GM21390 (cell line): ENCODE measurements at regions not wholly inside any gene's neighbourhood (a gene's known extent, or its start where the extent isn't known, plus 50 kb on each side); places are given as distances from the start of the nearest gene placed in this dataset.

Experiments
- ATAC-seq: cut with Tn5 transposase; IDR thresholded peaks from one replicate; pipeline ENCODE4 v1.9.1; 2021; ENCODE audit not compliant: unreplicated experiment

DNA sequence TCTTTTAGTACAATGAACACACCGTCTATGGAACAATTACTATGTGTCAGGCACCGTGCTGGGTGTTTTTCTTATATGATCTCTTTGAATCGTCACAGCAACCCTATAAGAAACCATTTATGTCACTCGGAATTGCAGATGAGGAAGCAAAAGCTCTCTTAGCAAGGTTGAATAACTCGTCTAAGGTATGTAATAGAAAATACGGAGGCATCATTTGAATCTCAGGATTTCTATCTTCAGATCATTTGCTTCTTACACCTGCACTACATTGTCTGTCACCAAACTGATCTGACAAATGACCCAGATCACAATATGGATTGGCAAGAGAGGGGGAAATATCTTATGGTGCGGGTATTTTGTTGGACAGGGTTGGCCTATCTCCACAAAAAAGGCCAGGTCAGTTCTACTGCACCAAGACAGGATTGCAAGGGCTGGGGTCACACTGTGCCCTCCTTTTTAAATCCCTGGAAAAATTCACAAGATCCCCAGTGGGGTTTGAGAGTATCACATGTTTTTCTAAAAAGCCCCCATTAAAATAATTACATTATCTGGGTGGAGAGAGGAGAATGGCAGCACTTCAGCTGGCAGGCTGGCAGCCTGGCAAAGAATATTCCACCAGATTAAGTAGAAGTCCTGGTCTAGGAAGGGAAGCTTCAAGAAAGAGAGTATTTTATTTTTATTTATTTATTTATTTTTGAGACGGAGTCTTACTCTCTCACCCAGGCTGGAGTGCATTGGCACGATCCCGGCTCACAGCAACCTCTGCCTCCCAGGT is 110.7 kb upstream of the CLMP start:
- no peak for ATAC-seq

DNA sequence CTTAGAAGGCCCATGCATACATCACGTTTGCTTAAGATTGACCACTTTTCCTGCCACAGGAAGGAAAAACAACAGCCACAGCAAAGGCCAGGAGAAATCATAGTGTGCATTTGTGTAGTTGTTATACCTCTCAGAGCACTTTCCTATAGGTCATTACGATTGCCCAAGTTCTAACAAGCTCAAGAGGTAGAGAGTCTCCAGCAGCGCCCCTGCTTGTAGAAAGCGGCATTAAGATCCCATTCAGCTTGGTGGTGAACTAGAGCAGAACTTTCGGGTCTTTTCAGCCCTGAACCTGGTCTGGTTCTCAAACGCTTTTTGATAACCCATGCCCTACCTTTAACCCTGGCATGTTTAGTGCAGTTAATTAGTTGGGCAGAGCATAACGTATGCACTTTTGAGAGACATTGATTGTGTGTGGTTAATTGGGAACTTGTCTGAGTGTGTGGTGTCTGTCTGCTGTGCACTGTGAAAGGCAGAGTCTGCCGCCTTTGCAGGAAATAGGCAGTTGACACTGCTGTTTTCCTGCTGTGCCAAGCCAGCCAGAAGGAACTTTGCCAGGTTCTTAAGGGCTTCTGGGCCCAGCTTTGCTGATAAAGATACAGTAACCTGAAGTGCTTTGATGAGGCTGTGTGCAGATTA is 109.9 kb upstream of the CLMP start:
- no peak for ATAC-seq

DNA sequence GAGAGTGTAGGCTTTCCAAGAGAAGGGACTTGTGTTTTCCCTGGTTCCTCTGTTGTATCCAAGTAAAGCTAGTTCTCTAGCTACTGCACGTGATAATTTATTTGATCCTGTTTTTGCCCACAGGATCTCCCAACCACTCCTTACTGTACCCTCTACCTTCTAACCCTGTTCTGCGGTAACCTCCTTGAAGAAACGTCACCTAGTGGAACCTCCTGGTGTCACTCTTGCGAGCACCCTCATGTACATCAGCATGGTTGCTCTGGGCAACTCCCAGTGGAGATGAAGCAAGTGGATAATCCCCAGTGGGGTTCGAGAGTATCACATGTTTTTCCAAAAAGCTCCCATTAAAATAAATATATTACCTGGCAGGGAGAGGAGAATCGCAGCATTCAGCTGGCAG is 108.9 kb upstream of the CLMP start:
- no peak for ATAC-seq

DNA sequence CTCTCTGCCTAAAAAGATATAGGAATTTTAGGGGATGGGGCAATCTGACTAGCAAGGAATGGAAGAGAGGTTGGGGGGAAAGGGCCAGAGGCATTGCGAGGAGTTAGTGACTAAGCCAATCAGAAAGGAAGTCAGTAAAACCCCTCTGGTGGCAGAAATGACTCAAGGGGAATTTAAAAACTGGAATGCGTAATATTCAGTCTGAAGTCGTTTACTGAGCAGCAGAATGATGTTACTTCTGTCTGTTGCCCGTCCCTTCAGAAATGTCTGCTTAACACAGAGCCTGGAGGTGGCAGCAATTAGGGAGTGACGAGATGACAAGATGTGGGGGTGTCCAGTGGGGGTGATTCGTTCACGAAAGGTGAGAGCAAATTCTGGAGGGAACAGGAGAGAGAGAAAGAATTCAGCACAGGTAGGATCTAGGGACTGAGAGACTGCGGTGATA is 107.7 kb upstream of the CLMP start:
- ATAC-seq: peak; percentile 39

DNA sequence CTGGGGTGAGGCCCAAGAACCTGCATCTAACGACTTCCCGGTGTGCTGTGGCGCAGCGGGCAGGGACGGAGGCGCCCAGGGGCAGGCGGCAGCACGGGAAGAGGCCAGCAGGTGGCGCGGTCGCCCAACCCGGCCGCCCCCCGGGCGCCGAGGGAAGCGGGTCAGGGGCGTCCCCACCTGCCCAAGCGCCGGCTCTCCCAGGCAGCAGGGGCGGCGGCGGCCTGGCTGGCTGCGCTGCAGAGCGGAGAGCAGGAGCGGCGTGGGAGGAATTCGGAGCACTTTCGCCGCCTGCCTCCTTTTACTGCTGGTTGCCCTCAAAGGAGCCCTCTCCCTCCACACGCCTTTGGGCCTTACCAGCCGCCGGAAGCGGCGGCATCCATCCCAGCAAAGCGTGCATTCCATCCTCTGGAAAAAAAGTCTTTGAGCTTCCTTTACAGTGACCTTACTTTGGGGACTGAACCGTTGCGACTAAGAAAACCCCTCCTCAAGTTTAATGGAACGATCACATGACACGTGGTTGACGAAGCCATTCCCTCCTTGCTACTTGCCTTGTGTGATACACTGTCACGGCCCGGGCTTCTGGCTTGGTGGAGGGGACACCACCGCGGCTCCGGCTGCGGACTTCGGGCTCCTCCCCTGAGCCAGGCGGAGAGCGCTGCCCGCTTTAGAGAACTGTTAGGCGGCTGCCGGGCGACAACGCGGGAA is 106.8 kb upstream of the CLMP start:
- ATAC-seq: peak; percentile 68

DNA sequence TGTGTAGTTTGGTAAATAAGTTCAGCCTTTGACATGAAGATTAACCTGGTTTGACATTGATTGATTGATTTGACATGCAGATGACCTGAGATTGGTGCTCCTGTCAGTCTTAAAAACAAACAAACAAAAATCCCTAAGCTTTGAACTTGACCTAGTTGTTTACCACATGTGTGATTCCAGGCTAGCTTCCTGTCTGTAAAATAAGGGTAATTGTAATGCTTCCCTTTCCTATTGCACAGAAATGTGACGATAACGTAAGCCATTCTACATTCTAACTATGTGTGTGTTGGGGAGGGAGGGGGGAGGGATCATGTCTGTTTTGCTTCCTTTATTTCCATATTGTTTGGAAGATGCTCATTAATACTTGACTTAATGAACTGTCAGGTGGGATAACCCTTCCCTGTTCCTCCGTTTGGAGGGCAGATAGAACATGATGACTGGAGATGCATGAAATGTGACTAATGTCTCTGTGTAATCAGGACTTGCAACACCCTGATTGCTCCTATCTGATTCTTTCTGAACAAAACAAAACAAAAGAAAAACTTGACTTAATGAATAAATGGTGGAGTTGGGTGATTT is 106.1 kb upstream of the CLMP start:
- ATAC-seq: no peak

DNA sequence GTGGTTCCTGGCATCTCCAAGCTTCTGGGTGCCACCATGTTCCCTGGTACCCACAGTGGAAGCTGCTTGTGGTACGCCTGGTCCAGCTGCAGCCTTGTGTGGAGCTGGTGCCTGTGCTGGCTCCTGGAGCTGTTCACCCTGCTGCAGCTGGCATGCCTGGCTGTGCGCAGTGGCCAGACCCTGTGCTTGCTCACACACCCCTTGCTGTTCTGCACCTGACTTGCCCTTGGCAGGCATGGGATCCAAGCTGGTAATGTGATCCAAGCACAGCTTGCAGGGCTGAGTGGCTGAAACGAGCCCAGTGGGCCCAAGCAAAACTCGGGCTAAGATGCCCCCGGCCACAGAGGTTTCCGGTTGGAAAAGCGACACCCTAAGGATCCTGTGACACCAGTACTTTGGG is 104.7 kb upstream of the CLMP start:
- no peak for ATAC-seq

DNA sequence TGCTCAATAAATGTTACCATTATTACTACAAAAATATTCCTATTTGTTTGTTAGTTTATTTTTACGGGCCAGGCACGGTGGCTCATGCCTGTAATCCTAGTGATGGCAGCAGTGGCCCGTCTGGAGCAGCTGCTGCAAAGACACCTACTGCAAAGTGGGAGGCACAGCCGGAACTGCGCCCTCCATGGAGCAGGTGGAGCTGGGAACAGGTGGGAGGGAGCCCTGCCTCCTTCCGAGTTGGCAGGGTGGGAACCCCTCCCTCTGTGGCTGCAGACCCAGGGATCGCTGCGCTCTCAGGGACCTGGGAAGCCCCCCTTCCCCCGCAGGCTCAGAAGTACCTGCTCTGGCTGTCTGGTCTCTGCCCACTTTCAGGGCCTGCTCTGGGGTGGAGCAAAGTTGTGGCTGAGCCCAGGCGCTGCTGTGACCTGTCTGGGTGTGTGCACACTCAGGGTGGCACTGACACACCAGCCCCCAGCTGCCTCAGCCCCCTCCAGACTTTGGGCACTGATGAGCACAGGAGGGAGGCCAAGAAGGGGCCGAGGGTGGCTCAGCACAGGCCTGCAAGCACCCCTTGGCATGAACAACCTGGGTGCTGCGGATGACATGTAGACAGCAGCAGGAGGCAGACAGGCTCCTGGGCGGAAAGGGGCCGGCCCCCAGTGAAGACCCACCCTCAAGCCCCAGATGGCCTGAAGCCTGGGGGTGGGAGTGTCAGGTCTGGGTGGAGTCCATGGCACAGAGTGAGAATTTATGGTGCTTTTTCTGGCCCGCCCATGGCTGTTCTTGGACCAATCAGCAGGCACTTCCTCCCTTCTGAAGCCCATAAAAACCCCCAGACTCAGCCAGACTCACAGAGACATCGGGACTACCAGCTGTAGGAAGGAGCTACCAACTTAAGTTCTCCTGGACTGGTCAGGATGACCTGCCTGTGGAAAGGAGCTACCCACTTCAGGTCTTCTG is 103.7 kb upstream of the CLMP start:
- no peak for ATAC-seq

DNA sequence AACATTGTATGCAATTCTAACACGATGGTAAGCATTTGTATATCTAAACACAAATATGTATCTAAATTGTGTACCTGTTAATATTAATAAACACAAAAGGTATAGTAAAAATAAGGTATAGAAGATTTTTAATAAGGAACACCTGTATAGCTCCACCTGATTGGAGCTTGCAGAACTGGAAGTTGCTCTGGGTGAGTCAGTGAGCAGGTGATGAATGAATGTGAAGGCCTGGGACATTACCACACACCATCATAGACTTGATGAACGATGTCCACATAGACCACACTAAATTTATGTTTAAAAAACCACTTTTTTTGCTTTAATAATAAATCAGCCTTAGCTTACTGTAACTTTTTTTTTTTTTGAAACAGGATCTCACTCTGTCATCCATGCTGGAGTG is 97.6 kb upstream of the CLMP start:
- no peak for ATAC-seq

DNA sequence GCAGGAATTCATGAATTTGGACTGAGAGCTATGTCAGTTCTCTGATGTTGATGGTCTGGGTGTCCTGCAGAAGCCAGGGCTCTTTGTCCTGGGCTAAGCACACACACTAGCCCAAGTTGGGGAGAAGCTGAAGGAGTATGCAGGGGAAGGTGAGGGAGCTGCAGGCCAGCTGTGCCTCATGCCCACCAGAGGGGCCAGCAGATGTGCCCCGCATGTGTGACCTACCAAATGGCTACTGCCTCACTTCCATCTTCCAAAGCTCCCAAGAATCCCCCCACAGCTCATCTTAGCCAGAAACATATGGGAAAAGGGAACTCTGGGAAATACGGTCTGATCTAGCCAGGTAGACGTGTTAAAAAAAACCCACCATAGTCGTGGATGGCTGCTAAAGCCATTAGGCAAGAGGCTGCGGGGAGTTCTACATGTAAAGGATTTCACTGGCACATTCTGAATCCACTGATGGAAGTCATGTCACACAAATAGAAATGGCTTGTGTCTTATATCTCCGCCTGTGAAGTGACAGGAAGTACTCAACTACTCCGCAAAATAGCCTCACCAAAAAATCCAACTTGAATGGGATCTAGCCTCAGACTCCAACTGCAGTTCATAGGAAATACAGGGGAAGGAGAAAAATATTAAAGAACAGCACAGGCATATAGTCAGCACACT is 96.3 kb upstream of the CLMP start:
- ATAC-seq: no peak

DNA sequence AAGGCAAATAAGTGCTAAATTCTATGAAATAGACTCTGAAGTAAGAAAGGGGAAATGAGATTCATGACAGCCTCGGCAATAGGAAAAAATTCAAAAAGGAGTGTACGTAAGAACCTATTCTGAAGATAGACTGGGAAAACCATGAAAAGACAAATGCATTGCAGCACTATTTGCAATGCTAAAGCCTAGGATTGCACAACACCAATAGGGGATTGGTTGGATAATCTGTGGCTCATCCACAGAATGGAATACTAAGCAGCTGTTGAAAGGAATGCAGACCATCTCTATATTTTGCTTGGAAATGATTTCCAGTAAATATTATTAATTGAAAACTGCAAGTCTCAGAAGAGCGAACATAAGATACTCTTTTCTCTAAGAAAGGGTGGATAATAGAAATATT is 91.7 kb upstream of the CLMP start:
- no peak for ATAC-seq

DNA sequence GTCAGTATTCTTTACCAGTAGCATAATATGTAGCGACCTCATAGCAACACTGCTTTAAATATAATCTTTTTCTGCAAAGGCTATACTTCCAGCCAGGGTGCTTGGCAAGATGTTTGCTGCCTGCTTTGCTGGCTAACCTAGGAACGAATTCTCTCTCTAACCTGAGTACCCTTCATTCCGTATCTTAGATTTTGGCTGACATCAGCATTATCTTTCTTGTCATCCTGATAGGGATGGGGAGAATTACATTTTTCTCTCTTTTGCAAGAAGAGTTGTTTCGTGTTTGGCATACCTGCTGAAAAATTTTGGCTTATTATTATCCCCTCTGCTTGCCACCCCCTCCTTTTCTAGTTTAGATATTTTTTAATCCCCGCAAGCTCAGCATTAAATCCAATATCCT is 91.2 kb upstream of the CLMP start:
- ATAC-seq: no peak

DNA sequence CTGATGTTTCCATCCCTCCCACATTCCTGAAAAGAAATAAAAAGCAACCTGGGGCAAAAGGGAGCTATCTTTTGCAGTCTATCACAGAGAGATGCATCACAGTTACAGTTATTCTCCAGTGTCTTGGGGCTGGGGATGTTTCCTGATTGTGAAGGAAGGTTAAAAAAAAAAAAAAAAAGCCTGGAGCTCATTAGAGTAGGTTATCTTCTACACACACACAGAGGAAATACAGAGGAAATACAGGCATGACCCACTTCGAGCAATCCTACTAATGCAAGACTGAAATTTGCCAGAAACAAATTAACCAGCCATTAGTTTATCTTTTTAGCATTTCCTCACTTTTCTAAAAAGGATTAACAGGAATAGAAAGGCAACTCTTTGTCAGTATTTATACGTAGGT is 89.4 kb upstream of the CLMP start:
- ATAC-seq: no peak

DNA sequence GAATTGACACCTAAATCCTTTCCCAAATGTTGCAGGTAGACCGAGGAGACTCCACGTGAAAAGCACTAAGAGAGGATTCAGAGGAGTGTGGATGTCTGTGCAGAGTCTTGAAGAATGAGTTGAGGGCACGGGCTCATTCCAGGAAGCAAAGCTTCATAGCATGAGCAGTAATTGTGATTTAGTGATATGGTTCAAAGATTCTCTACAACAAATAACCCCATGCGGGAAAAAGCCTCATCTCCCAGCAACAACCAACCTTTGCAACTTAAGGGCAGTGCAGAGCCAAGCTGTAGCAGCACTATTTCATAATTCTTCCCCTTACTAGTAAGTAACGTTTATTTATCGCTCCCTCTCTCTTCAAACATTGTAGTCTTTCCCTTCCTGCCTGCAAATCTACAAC is 87.5 kb upstream of the CLMP start:
- no peak for ATAC-seq

DNA sequence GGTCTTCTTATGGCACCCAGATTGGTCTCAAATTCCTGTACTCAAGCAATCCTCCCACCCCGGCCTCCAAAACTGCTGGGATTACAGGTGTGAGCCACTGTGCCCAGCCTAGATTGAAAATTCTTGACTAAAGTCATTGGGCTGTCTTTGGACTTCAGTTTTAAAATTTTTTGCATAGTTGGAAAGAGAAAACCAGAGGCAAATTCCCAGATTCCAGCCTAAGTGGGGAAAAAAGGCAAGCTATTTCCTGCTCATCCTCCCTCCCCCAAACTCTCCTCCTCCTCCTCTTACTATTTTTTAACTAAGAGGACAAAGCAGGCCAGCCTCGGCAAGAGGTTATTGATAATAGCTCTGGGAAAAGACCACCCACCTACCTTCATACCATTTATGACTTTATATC is 78.6 kb upstream of the CLMP start:
- no peak for ATAC-seq

DNA sequence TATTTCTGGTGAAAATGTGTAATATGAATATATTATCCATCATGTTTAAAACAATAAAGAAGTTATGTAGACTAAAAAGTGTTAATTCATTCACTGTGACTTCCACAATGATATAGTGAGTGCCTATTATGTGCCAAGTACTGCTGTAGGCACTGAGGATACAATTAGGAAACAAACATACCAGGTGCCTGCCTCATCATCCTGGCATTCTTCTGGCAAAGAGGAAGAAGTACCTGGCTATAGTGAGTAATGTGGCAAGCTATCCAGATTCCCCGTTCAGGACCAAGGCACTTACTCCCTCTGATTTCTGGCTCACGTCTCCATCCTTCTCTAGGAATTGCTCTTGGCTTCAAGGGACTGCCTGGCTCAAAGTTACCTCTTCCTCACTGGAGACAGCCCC is 77.5 kb upstream of the CLMP start:
- no peak for ATAC-seq

DNA sequence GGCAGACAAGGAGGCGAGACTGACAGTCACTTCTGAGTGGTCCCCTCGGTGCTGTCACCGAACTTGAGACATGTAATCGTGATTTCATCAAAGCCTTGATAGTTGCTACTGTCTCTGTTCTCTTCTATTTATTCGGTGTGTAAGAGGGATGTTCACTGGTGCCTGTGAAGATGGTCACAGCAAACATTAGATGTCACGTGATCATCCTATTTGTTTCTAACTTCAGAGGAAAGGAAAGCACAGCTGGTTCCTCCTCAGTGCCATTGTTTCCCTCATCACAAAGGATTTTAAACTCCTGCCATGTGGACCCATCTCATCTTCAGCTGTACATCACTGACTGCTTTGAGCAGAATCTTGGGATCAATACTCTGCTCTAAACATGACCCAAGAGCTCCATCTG is 73.1 kb upstream of the CLMP start:
- no peak for ATAC-seq

DNA sequence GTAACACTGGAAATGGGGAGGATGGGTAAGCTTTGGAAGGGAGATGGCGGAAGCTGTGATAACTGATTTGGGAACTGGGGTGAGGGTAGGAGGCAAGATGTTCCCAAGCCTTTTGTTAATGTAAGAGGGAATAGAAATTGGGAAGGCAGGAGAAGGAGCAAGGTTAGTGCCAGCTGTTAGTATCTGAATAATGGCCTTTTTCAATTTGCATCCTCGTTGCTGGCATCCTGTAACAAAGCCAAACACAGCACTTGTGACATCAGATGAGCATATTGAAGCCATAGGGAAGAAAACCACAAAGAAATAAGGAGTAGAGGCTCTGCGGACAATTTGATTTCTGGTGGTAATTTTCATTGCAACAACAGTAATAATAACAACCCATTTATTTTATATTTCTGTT is 70.9 kb upstream of the CLMP start:
- no peak for ATAC-seq

DNA sequence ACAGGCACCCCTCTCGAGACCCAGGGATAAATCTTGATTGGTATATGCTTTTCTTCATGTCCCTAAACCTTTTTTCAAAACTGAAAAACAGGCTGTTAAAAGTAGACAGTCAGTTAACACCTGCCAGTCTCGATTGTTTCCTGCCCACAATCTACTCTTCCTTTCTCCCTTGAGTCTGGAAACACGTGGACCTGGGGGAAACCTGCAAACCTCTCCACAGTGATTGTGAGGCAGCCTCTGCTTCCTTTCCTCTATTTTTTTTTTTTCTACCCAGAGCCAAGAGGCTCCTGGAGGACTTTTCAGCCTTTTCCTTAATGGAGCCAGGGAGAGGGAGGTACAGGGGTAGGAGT is 69.4 kb upstream of the CLMP start:
- no peak for ATAC-seq

DNA sequence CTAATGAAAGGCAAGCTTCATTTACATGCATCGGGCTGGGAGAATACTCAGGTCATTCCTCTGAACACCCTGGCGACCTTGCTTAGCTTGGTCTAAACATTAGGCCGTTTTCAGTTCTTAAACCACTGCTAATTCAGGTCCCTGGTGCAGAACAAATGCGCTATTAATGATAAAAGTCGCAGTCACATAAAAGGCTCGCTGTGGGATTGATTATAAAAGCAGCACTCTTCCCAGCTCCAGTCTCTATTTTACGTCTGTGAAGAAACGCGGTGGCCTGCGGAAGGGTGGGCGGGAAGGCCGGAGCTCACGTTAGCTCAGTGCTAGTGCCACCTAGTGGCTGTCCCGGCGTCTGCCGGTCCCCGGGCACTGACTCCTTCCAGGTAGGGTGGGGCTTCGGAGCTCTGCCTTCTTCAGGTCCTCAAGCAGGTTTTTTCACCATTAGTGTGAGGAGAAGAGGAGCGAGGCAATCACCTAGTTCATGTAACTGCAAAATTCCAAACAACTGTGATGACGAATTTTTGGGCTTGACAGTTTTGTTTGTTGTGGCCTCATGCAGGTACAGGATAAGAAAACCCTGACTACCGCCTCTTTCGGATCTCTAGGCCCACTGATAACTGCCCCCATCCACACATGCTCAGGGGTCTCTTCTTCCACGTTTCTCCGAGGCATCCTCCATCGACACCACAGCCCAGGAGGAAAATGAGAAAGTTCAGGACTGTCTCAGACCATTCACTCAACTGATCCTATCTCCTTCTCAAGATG is 66.5 kb upstream of the CLMP start:
- peak; percentile 61 for ATAC-seq
